ENCODE measurements at regions not wholly inside any gene's neighbourhood (a gene's known extent, or its start where the extent isn't known, plus 50 kb on each side); places are given as distances from the start of the nearest gene placed in this dataset.
"Not testable (repeated sequence)": the region's sequence is repeated elsewhere in the genome, so short reads cannot be mapped to it uniquely, and the experiment has no call there.

DNA sequence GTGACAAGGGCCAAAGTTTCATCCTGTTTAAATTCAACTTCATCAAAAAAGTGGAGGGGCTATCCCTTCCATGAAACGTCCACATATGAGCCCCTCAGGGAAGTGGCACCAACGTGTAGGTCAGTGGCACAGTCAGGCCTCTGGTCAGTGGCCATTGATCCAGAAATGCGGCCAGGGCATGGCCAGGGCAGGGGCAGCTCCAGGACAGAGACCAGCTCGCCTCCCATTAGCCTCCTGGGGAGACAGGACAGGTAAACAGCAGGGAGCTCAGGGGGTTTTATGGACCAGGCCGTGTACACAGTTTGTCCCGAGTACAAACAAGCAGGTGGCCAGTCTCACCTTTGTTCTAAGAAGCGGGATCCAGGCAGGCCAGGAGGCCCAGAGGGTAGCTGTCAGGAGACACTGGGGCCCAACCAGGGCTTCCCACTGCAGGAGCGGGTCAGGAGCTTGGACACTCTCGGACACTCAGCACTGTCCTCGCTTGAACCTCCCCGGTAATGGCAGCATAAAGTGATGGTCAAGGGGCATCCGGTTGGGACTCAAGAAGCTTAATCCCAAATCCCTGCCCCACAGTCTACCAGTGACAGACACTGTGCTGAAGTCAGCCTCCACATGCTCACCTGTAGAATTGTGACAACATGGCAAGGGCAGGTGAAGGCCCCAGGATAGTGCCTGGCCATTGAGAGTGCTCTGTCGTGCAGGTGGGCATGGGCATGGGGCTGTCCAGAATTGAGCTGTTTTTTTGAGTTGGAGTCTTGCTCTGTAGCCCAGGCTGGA lies 144.1 kb upstream of the ERRFI1 start:
- DNase-seq (ENCODE audit: low read depth), result no peak

DNA sequence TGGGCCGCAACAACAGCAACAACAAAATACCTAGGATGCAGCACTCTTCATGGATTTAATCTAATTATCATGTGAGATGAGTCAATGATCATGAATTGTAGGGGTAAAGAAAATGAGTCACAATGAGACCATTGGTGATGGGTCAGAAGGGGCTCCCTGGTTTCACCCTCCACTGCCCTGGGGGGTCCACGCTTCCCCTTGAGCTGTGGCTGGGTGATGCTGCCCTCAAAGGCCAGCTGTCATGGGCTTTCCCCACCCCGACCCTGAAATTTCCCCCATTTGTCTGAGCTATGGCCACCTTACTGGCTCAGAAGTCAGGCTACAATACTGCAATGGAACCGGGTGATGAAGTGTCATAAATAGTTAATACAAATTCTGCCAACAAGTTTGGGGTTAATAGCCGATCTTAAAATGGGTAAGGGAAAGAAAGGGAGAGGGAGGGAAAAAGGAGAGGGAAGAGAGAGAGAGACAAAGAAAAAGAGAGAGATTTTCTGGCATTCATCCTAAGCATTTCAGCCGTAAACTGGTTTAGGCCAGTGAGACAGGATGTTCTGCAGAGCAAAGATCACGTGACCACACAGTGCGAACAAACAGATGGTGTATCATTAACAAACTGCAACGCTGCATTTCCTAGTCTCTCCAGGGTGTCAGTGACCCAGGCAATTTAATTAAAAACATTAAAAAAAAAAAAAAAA lies 143.4 kb upstream of the ERRFI1 start:
- peak; percentile 91 for DNase-seq (ENCODE audit: low read depth)

DNA sequence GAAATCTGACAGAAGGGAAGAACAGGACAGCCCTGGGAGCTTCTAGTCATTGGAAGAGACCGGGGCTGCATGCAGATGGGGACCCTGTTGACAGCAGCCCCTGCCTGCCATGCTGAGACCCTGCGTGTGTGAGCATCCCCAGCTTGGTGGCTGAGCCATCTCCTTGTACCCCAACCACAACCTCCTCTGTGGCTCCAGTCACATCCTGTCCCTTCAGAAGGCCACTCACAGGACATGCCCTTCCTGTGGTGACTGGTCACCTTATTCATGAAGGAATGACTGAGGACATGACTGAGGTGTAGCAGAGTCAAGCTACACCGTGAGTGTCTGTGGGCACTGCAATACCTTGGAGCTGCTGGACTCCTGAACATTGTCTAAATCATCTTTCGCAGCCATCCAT lies 141.8 kb upstream of the ERRFI1 start:
- DNase-seq (ENCODE audit: low read depth), result no peak

DNA sequence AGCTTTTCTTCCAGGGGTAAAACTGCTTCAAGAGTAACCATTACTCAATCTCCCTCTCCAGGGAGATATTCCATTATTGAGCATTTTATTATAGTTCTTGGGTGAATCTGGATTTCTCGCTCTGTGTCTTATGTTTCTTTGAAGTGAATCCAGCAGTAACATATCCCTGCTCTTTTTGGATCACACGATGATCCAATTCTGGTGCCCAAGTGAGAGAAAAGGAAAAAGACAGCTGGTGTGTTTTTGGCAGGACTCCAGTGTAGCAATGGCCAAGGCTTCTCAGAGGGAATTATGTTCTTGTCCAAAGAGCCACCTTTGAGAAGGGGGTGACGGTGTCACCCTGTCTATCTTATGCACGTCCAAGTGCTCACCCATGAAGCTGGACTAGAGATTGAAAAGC lies 140.3 kb upstream of the ERRFI1 start:
- DNase-seq (ENCODE audit: low read depth), result peak; percentile 88

DNA sequence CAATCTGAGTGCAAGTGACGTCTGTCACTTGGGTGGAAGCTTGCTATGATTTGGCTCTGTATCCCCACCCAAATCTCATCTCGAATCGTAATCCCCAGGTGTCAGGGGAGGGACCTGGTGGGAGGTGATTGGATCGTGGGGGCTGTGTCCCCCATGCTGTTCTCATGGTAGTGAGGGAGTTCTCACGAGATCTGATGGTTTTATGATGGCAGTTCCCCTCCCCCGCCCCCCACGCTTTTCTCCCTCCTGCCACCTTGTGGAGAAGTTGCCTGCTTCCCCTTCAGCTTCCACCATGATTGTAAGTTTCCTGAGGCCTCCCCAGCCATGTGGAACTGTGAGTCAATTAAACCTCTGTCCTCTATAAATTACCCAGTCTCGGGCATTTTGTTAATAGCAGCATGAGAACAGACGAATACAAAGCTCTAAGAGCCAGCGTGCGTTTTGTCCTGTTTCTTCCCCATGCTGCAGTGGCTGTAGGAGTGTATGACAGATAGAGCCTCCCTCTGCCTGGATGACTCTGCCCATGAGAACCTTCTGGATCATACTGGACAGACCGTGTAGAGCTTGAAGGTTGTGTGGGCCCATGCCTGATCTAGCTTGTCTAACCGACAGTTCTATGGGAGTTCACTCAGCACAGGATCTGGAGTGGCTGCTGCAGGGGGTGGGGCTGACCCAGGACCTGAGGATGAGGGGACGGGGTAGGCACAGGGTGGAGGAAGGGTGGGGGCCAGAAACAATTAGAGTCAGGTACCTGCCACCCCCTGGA lies 139.7 kb upstream of the ERRFI1 start:
- peak; percentile 43 for DNase-seq (ENCODE audit: low read depth)

DNA sequence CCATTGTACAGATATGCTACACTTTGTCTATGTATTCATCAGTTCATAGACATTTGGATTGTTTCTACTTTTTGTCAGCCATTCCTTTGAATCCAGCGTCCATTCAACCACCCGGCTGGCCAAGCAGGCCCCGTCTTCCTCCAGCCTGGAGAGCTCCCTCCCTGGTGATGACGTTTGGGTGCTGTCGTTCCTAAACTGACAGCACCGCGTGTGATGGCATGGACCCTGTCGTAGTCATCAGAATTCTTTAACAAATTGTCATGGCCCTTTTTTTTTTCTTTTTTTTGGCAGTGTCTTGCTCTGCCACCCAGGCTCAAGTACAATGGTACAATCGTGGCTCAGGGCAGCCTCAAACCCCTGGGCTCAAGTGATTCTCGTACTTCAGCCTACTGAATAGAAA lies 138.6 kb upstream of the ERRFI1 start:
- peak; percentile 69 for DNase-seq (ENCODE audit: low read depth)

DNA sequence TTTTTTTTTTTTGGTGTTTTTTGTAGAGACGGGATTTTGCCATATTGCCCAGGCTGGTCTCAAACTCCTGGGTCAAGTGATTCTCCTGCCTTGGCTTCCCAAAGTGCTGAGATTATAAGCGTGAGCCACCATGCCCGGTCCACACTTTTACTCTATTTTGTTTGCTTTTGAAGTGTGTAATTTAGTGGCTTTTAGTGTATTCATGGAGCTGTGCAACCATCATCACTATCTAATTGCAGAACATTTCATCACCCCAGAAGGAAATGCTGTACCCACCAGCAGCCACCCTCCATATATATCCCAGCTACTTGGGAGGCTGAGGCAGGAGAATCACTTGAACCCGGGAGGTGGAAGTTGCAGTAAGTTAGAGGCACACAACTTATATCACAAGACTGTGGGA lies 136.9 kb upstream of the ERRFI1 start:
- no peak for DNase-seq (ENCODE audit: low read depth)

DNA sequence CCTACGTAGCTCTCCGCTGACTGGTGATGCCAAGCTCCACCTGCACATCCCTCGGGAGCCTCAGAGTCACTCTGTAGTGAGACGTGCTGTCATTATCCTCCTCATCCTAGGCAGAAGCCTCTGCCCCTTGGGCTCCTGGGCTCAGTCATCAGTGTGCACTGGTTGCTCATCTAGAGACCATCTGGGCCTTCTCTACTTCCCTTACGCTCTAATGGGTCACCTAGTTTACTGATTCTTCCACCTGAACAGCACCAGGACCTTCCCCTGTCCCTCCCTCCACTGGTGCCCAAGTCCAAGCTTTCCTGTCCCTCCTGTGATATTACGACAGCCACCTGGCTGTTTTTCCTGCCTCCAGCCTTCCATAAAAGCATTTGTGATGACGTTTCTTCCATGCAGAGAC lies 136.1 kb upstream of the ERRFI1 start:
- DNase-seq (ENCODE audit: low read depth), result no peak

DNA sequence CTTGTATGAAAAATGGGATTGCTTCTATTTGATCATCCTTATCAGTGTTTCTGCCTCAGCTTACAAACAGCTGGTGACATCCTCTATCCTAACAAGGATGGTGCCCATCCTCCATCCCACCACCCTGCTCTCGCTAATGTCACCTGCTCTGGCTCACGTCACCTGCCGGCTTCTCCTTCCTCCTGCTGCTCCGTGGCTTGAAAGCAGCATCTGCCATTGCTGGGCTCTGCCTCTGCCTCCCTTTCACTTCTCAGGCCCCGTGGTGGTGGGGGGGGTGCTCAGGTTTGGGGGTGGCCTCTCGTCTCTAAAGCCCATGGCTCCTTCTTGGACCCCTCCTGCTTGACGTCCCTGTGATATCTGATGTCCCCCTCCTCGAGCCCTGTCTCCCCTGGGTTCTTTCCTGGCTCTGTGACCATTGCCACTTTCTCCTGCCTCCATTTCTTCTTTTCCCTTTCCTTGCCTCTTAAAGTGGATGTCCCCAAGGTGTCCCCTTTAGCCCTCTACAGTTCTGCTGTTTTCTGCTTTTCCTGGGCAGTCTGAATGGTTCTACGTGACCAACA lies 135.5 kb upstream of the ERRFI1 start:
- no peak for DNase-seq (ENCODE audit: low read depth)

DNA sequence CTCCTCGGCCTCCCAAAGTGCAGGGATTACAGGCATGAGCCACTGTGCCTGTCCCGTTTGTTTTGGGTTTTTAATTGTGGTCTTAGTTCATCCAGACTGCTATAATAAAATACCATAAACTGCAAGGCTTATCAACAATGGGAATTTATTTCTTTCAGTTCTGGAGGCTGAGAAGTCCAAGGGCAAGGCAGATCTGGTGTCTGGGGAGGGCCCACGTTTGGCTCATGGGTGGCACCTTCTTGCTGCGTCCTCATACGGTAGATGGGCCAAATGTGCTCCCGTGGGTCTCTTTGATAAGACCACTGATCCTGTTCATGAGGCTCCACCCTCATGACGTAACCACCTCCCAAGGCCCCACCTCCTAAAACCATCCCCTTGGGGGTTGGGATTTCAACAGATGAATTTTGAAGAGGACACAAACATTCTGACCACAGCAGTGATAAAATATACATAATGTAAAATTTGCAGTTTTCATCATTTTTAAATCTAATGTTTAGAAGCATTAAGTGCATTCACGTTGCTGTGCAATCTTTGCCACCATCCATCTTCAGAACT lies 133.4 kb upstream of the ERRFI1 start:
- DNase-seq (ENCODE audit: low read depth), result no peak

DNA sequence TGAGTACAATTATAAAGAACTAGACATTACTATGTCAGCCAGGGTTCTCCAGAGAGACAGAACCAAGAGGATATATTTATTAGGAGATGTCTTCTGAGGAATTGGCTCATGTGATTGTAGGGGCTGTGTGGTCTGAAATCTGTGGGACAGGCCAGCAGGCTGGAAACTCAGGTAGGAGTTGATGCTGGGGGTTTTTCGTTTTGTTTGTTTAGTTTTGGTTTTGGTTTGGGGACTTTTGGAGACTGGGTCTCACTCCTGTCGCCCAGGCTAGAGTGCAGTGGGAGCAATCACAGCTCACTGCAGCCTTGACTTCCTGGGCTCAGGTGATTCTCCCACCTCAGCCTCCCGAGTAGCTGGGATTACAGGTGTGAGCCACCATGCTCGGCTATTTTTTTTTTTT lies 132.9 kb upstream of the ERRFI1 start:
- DNase-seq (ENCODE audit: low read depth), result no peak

DNA sequence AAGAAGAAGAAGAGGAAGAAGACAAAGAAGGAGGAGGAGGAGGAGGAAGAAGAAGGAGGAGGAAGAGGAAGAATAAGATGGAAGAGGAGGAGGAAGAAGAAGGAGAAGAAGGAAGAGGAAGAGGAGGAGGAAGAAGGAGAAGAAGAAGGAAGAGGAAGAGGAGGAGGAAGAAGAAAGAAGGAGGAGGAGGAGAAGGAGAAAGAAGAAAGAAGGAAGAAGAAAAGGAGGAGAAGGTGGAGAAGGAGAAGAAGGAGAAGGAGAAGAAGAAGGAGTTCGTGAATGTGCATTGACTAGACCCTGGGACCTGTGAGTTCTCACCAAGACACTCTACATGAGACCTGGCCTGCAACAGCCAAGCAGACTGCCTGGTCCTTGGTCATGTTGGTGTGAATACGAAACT lies 131.7 kb upstream of the ERRFI1 start:
- no peak for DNase-seq (ENCODE audit: low read depth)

DNA sequence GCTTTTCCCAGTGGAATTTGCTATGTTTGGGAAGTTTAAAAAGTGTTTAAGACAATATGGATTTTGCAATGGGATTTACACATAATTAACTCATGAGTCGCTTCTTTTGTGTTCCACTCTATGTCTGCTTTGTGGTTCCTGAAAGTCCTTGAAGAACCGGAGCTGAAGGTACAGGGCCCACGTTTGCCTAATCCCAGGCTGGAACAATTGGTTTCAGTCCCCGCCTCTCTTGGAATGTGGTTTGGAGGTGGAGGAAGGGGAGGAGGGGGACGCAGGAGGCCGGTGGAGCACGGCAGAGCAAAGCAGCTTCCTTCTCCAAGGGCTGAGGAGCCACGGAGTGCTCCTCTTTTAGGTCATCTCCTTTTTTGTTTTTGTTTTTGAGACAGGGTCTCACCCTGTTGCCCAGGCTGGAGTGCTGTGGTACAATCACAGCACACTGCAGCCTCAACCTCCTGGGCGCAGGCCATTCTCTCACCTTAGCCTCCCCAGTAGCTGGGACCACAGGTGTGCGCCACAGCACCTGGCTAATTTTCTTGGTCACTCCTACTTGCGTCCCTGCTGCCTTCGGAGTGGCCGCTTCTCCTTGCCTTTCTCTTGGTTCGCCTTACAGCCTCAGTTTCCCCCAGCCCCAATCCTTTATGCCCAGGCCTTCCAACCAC lies 129.5 kb upstream of the ERRFI1 start:
- no peak for DNase-seq (ENCODE audit: low read depth)

DNA sequence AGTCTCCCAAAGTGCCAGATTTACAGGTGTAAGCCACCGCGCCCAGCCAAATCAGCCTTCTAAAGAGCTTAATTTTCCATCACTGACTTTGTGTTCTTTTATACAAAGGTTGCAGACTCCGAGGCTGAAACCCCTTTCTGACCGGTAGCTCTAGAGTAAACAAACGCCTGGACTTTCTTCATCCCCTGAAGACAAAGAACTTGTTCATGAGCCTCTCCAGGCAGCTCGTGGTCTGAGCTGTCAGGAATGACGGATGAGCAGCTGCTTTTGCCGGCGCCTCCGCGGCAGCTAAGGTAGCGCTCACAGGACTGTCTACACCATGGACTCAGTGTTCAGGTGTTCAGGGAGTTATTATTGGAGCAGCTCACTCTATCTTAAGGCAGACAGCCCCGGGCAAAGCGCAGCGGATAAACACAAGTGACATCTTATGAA lies 128.5 kb upstream of the ERRFI1 start:
- DNase-seq (ENCODE audit: low read depth), result no peak

DNA sequence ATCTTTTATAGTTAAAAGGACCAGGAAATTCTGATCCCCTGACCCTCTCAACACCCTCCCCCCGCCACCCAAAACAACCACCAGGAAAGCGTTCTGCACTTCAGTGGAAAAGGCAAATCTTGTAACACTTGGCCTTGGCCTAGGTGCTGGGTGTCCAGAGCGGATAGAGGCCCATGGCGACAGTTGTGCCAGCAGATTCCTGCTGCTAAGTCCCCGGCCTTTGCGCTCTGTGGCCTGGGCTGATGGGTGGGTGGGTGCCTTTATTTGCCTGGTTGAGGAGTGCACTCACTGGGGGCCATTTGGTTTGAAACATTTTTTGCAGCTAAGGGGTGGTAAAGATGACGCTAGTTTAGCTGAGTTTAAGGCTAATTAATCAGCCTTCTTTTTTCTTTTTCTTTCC lies 127.9 kb upstream of the ERRFI1 start:
- no peak for DNase-seq (ENCODE audit: low read depth)

DNA sequence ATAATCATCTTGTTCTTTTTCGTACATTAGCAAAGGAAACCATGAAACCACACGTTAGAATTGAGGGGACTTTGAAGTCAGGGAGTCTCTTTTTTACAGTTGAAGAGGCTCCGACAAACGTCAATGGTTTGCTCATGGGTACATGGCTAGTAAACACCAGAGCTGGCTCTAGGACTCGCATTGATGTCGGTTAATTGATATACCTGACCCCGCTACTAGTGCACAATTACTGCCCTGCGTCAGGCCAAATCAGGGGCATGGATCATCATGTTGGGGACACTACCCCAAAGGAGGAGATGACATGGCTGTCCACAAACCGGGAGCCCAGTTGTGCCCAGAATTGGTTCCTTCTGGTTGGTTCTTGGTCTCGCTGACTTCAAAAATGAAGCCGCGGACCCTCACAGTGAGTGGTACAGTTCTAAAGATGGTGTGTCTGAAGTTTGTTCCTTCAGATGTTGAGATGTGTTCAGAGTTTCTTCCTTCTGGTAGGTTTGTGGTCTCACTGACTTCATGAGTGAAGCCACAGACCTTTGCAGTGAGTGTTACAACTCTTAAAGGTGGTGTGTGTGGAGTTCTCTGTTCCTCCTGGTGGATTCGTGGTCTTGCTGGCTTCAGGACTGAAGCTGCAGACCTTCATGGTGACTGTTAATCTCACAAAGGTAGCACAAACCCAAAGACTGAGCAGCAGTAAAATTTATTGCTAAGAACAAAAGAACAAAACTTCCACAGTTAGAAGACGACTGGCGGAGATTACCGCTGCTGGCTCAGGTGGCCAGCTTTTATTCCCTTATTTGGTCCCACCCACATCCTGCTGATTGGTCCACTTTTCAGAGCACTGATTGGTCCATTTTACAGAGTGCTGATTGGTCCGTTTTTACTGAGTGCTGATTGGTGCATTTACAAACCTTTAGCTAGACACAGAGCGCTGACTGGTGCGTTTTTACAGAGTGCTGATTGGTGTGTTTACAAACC lies 126.9 kb upstream of the ERRFI1 start:
- DNase-seq (ENCODE audit: low read depth), result no peak

DNA sequence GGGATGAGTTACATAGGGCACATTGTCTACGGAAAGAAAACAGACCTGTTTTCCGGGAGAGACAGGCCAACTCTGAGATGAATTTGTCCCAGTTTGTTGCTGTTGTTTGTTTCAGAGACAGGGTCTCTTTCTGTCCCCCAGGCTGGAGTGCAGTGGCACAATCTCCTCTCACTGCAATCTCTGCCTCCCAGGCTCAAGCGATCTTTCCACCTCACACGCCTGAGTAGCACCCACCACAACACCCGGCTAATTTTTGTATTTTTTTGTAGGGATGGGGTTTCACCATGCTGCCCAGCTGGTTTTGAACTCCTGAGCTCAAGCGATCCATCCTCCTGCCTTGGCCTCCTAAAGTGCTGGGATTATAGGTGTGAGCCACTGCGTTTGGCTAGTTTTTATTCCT lies 125.5 kb upstream of the ERRFI1 start:
- DNase-seq (ENCODE audit: low read depth), result no peak

DNA sequence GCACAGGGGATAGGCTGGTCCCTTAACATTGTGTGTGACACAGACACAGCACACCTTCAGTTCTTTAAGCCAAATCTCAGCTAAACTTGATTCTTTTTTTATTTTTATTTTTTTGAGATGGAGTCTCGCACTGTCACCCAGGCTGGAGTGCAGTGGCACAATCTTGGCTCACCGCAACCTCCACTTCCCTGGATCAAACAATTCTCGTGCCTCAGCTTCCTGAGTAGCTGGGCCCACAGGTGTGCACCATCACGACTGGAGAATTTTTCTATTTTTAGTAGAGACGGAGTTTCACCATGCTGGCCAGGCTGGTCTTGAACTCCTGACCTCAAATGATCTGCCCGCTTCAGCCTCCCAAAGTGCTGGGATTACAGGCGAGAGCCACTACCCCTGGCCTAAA lies 123.6 kb upstream of the ERRFI1 start:
- DNase-seq (ENCODE audit: low read depth), result not testable (repeated sequence)

DNA sequence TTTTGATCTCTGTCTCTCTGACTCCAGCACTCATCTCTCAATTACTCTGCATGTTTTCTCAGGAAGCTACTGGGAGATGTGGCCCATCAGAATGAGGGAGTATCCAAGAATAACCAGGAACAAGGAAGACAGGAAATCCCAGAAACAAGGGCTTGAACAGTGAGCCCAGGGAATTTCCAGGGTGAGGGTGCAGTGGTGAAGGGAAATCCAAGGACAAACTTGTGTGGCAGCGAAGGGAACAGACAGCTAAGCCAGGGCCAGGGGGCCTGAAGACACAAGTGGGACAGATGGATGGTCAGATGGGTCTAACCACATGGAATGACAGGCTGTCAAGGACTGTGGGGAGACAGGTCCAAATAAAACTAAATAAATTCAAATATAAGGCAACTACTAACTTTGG lies 121.8 kb upstream of the ERRFI1 start:
- DNase-seq (ENCODE audit: low read depth), result peak; percentile 59
